ENCODE measurements at regions not wholly inside any gene's neighbourhood (a gene's known extent, or its start where the extent isn't known, plus 50 kb on each side); places are given as distances from the start of the nearest gene placed in this dataset.

GRCh38 chr9:129240581-129241211 is 62.6 kb upstream of the IER5L start:
- TF ChIP-seq EZH2 (IDR thresholded peaks at IDR 0.05; ENCODE audit: insufficient read depth, poor library complexity, severe bottlenecking) = no peak
- no peak for TF ChIP-seq EZH2phosphoT487 (IDR thresholded peaks at IDR 0.05; ENCODE audit: insufficient read depth, low read depth)

Data from GM23248 (cell line).